Esophagus squamous epithelium (tissue), 4 donors: ENCODE measurements at regions not wholly inside any gene's neighbourhood (a gene's known extent, or its start where the extent isn't known, plus 50 kb on each side); places are given as distances from the start of the nearest gene placed in this dataset.

Source experiments
- CTCF ChIP-seq, 6 experiments: fragments of 450-650 bp in 4 of 6; fragments of 200-600 bp in 2 of 6; sonication (generic) in 2 of 6; IDR thresholded peaks; one replicate each; pipeline ENCODE4 v1.5.1; 2016 to 2019; ENCODE audit warnings: antibody characterized with exemption in 6 of 6, mild to moderate bottlenecking in 4 of 6, moderate library complexity in 4 of 6
- POLR2A ChIP-seq, 4 donors: fragments of 450-650 bp; IDR thresholded peaks; one replicate each; pipeline ENCODE4 v1.6.1; 2017; ENCODE audit warnings: antibody characterized with exemption in 4 of 4, mild to moderate bottlenecking in 4 of 4, moderate library complexity in 3 of 4

GRCh38 chr1:219434285-219434922, 178.5 kb downstream of the ZC3H11B start:
- TF ChIP-seq CTCF (IDR thresholded peaks at IDR 0.05) (no peak), POLR2A (IDR thresholded peaks at IDR 0.05) (no peak)
